ENCODE measurements at regions not wholly inside any gene's neighbourhood (a gene's known extent, or its start where the extent isn't known, plus 50 kb on each side); places are given as distances from the start of the nearest gene placed in this dataset.

DNA sequence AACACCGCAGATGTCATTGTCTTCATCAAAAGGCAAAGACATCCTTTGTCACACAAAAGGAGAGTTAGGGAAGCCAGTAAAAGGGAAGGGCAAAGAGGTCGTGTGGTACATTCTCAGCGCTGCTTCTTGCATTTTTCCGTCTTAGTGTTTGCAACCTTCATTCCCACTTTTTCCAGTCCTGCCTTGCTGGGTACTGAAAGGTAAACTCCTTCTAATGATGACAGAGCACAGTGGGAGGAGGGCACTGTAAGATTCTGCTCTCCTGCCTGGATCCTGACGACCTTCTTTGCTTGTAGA, 424.3 kb upstream of the MEX3C start:
- Histone ChIP-seq H3K27ac (ENCODE audit: low read depth, low read length) (no peak overlapping the region), H3K27me3 (ENCODE audit: insufficient read depth, low read length) (peaks cover 11% of the 10 kb centered on the region), H3K4me3 (ENCODE audit: low read length) (no peak overlapping the region), H3K4me1 (ENCODE audit: insufficient read depth, low read length) (peaks cover 23% of the 10 kb centered on the region), H3K9ac (ENCODE audit: low read depth, low read length) (no peak overlapping the region), H3K9me3 (ENCODE audit: insufficient read depth, low read depth, low read length) (no peaks in the 10 kb centered on the region), H3K36me3 (ENCODE audit: insufficient read depth, low read length) (no peaks in the 10 kb centered on the region)
- WGBS: 33% methylated on average over 5 of the region's 5 CpGs

DNA sequence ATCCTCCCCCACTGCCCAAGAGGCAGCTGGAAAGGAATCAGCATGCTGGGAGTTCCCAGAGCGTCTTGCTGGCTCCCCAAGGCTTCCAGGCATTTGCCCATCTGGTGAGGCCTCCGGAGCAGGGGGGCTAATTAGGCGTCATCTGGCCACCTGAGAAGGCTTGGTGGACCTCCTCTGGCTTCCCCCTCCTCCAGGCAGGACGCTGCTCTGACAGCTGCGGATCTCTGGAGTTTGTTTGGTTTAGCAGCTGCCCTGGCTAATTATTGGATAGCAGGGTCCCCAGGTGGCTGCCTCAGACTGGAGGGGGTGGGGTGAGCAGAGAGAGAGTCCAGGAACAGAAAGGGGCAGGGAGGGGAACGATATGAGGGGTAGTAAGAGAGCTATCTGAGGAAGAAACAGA, 425.2 kb upstream of the MEX3C start:
- H3K27me3 ChIP-seq (ENCODE audit: insufficient read depth, low read length): peaks cover 11% of the 10 kb centered on the region
- no peaks in the 10 kb centered on the region for H3K9me3 ChIP-seq (ENCODE audit: insufficient read depth, low read depth, low read length)
- WGBS: 45% methylated on average over 6 of the region's 6 CpGs
- peaks cover 20% of the 10 kb centered on the region for H3K4me1 ChIP-seq (ENCODE audit: insufficient read depth, low read length)
- no peak overlapping the region for H3K4me3 ChIP-seq (ENCODE audit: low read length)
- H3K27ac ChIP-seq (ENCODE audit: low read depth, low read length): no peak overlapping the region
- no peak overlapping the region for H3K9ac ChIP-seq (ENCODE audit: low read depth, low read length)
- H3K36me3 ChIP-seq (ENCODE audit: insufficient read depth, low read length): no peaks in the 10 kb centered on the region

DNA sequence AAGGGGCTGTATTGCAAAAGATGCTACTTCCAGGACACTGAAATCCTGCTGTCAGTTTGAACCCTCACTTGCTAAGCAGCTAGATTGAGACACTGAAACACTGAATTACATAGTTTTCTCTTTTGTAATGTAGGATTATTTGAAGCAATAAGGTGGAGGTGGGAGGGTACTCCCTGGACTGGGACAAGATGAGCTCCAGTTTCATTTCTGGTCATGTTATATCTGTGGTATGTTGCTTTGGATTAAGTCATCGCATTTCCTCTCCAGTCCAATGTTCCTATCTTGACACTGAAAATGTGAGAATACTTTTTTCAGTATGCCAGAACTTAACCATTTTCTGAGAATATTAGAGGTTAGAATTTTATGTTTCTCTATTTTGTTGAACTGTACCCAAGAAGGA, 426.2 kb upstream of the MEX3C start:
- H3K4me1 ChIP-seq (ENCODE audit: insufficient read depth, low read length): peaks cover 20% of the 10 kb centered on the region
- H3K9me3 ChIP-seq (ENCODE audit: insufficient read depth, low read depth, low read length): no peaks in the 10 kb centered on the region
- H3K27me3 ChIP-seq (ENCODE audit: insufficient read depth, low read length): peaks cover 11% of the 10 kb centered on the region
- no CpG with 5 or more reads among the region's 1 CpG for WGBS
- no peak overlapping the region for H3K27ac ChIP-seq (ENCODE audit: low read depth, low read length)
- no peak overlapping the region for H3K9ac ChIP-seq (ENCODE audit: low read depth, low read length)
- H3K36me3 ChIP-seq (ENCODE audit: insufficient read depth, low read length): no peaks in the 10 kb centered on the region
- no peak overlapping the region for H3K4me3 ChIP-seq (ENCODE audit: low read length)

DNA sequence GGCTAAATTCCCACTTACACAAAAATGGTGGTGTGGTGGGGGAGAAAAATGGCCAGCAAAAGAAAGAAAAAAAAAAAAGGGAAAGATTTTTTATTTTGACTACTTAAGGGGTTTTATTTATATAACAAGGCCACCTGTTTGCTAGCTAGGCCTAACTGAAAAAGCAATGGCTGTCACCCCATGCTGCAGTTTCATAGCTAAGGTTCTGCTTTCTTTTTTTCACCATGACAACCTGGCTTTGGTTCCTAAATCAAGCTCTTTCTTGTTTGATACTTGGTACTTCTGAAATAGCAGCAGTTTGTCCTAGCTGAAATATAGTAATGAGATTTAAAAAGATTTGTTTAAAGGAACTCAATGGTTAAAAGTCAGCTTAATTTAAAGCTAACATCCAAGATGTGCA, 433.2 kb upstream of the MEX3C start:
- Histone ChIP-seq H3K9ac (ENCODE audit: low read depth, low read length) (no peak overlapping the region), H3K4me3 (ENCODE audit: low read length) (no peak overlapping the region)

DNA sequence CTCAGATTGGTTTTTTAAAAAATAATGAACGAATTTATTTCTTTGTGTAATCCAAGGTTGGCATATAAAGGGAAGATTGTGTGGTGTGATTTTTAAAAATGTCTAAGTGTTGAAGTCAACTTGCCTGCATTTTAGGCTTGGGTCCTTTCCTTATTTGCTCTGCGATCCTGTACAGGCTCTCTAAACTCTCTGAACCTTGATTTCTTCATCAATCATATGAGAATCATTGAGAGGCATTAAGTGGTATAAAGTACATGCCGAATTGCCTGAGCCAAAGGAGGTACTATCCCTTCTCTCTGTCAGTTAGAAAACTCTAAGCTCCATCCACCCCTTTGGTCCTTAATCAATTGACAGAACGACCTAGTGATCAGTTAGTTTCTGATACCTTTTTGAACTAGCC, 440.4 kb upstream of the MEX3C start:
- 95% methylated on average over 4 of the region's 4 CpGs for WGBS
- no peak overlapping the region for H3K9ac ChIP-seq (ENCODE audit: low read depth, low read length)
- H3K27me3 ChIP-seq (ENCODE audit: insufficient read depth, low read length): no peaks in the 10 kb centered on the region

More for the DNA sequence above, 433.2 kb upstream of the MEX3C start:
- no peaks in the 10 kb centered on the region for H3K4me1 ChIP-seq (ENCODE audit: insufficient read depth, low read length)
- no peaks in the 10 kb centered on the region for H3K36me3 ChIP-seq (ENCODE audit: insufficient read depth, low read length)
- no peaks in the 10 kb centered on the region for H3K27me3 ChIP-seq (ENCODE audit: insufficient read depth, low read length)
- no peak overlapping the region for H3K27ac ChIP-seq (ENCODE audit: low read depth, low read length)
- H3K9me3 ChIP-seq (ENCODE audit: insufficient read depth, low read depth, low read length): peaks cover 48% of the 10 kb centered on the region

DNA sequence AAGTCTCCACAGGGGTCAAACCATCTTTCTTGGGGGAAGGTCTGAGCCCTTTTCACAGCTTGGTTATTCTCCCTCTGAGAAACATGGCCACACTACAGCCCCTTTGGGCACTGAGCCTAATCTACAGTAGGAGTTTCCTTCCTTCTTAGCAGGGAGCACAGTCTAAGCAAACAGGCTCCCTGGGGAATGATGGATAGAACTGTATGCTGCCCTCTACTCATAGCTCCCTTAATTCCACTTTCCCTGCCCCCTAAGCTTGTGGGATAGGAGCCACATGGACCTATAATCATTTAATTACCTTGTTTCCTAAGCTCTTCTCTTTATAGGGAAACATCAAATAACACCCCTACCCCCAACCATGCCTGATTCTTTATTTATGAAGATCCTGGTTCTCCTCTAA, 442.1 kb upstream of the MEX3C start:
- Histone ChIP-seq H3K4me3 (ENCODE audit: low read length) (no peak overlapping the region), H3K27me3 (ENCODE audit: insufficient read depth, low read length) (no peaks in the 10 kb centered on the region), H3K4me1 (ENCODE audit: insufficient read depth, low read length) (no peaks in the 10 kb centered on the region), H3K36me3 (ENCODE audit: insufficient read depth, low read length) (no peaks in the 10 kb centered on the region), H3K27ac (ENCODE audit: low read depth, low read length) (no peak overlapping the region), H3K9ac (ENCODE audit: low read depth, low read length) (no peak overlapping the region), H3K9me3 (ENCODE audit: insufficient read depth, low read depth, low read length) (peaks cover 28% of the 10 kb centered on the region)

More for the DNA sequence above, 440.4 kb upstream of the MEX3C start:
- peaks cover 45% of the 10 kb centered on the region for H3K9me3 ChIP-seq (ENCODE audit: insufficient read depth, low read depth, low read length)
- H3K36me3 ChIP-seq (ENCODE audit: insufficient read depth, low read length): no peaks in the 10 kb centered on the region
- H3K4me1 ChIP-seq (ENCODE audit: insufficient read depth, low read length): no peaks in the 10 kb centered on the region
- no peak overlapping the region for H3K4me3 ChIP-seq (ENCODE audit: low read length)
- no peak overlapping the region for H3K27ac ChIP-seq (ENCODE audit: low read depth, low read length)

DNA sequence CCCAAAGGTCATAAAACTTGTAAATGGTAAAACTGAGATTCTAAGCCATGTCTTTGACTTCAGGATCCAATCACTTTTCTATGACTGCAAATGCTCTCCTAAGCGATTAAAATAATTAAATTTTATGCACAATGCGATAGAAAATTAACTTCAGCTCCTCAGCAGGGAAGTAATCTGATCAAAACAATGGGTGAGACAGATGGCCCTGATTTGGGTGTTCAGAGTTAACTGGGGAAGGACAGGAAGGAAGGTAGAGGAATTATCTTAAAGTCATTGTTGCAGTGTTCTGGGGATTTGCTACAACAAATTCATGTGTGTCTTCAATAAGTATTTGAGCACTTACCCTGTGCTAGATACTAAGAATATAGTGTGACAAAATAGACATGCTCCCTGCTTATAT, 446.0 kb upstream of the MEX3C start:
- Histone ChIP-seq H3K36me3 (ENCODE audit: insufficient read depth, low read length) (no peaks in the 10 kb centered on the region), H3K9ac (ENCODE audit: low read depth, low read length) (no peak overlapping the region), H3K27ac (ENCODE audit: low read depth, low read length) (no peak overlapping the region), H3K4me3 (ENCODE audit: low read length) (no peak overlapping the region), H3K9me3 (ENCODE audit: insufficient read depth, low read depth, low read length) (no peaks in the 10 kb centered on the region), H3K27me3 (ENCODE audit: insufficient read depth, low read length) (no peaks in the 10 kb centered on the region), H3K4me1 (ENCODE audit: insufficient read depth, low read length) (no peaks in the 10 kb centered on the region)
- WGBS: 98% methylated on average over 2 of the region's 2 CpGs

DNA sequence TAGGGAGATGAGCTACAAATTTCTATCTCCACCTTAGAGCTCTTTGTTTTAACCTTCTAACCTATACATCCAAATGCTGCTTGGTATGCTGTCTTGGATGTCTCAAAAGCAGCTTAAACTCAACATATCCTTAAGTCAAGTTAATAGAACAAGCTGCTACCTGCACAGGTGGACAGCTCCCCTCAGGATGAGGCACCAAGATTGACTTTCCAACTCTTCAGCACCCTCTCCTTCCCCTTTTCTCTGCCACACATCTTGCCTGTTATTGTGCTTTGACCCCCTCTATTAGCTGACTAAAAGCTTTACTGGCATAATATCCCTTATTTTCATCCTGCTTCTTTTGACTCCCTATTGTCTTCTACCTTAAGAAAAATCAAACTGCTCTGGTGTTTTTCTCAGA, 448.1 kb upstream of the MEX3C start:
- no peak overlapping the region for H3K9ac ChIP-seq (ENCODE audit: low read depth, low read length)
- no peaks in the 10 kb centered on the region for H3K4me1 ChIP-seq (ENCODE audit: insufficient read depth, low read length)
- no peaks in the 10 kb centered on the region for H3K36me3 ChIP-seq (ENCODE audit: insufficient read depth, low read length)
- no peaks in the 10 kb centered on the region for H3K9me3 ChIP-seq (ENCODE audit: insufficient read depth, low read depth, low read length)
- no peak overlapping the region for H3K4me3 ChIP-seq (ENCODE audit: low read length)
- no peaks in the 10 kb centered on the region for H3K27me3 ChIP-seq (ENCODE audit: insufficient read depth, low read length)
- H3K27ac ChIP-seq (ENCODE audit: low read depth, low read length): no peak overlapping the region

DNA sequence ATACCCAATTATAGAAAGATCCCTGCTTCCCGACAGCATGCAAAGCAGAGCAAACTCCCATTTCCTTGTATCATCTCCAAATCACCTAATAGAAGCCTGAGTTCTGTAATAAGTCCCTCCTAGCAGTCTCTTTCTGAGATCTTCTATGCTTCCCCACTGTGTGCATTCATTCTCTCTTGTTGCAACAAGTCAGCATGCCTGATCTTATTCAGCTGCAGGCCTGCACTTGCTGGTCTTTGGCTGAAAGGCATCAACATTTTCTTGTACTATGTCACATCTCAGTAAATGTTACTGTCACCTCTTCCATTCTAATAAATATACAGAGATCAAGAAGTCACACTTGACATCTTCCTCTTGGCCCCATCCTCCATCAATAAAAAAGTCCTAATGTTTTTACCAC, 449.9 kb upstream of the MEX3C start:
- H3K4me1 ChIP-seq (ENCODE audit: insufficient read depth, low read length): no peaks in the 10 kb centered on the region
- no peak overlapping the region for H3K9ac ChIP-seq (ENCODE audit: low read depth, low read length)
- H3K4me3 ChIP-seq (ENCODE audit: low read length): no peak overlapping the region
- H3K36me3 ChIP-seq (ENCODE audit: insufficient read depth, low read length): no peaks in the 10 kb centered on the region
- no peak overlapping the region for H3K27ac ChIP-seq (ENCODE audit: low read depth, low read length)
- 96% methylated on average over 1 of the region's 1 CpG for WGBS
- no peaks in the 10 kb centered on the region for H3K9me3 ChIP-seq (ENCODE audit: insufficient read depth, low read depth, low read length)
- no peaks in the 10 kb centered on the region for H3K27me3 ChIP-seq (ENCODE audit: insufficient read depth, low read length)

DNA sequence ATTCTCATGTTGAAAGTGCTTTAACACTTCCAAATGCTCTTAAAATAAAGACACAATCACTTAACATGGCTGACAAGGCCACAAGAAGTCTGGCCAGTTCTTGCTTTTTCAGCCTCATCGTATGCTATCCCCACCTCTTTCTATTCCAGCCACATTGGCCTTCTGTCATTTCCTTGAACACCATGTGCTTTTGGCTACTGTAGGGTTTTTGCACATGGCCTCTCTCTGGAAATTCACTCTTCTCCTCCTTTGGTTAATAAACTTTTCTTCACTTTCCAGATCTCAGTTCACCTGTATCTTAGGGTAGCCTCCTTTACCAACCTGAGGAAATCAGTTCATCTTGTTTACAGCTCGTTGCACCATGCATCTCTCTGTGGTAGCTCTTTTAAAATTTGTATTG, 450.5 kb upstream of the MEX3C start:
- no peak overlapping the region for H3K27ac ChIP-seq (ENCODE audit: low read depth, low read length)
- no peaks in the 10 kb centered on the region for H3K4me1 ChIP-seq (ENCODE audit: insufficient read depth, low read length)
- no peak overlapping the region for H3K9ac ChIP-seq (ENCODE audit: low read depth, low read length)
- H3K27me3 ChIP-seq (ENCODE audit: insufficient read depth, low read length): no peaks in the 10 kb centered on the region
- H3K36me3 ChIP-seq (ENCODE audit: insufficient read depth, low read length): no peaks in the 10 kb centered on the region
- H3K9me3 ChIP-seq (ENCODE audit: insufficient read depth, low read depth, low read length): no peaks in the 10 kb centered on the region
- 91% methylated on average over 2 of the region's 2 CpGs for WGBS
- no peak overlapping the region for H3K4me3 ChIP-seq (ENCODE audit: low read length)

DNA sequence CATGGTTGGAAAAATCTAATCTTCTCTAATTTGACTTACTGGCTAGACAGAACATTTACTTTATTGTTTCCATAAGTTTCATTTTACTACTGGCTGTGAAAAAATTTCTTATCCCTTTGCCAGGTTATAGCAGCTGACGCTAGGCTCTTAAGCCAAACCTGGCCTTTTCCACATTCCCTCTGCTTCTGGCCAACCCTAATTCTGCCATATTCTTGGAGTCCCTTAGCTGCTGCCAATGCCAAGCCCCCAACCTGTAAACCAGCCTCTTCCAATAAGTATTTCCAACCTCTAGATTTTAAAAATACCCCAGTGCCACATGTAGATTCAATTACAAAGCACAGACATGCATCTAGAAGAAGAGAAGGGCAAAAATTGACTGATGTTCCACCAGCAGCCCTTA, 452.3 kb upstream of the MEX3C start:
- peaks cover 9% of the 10 kb centered on the region; the same call in 1 of the 2 replicates for H3K4me1 ChIP-seq (ENCODE audit: insufficient read depth, low read length)

DNA sequence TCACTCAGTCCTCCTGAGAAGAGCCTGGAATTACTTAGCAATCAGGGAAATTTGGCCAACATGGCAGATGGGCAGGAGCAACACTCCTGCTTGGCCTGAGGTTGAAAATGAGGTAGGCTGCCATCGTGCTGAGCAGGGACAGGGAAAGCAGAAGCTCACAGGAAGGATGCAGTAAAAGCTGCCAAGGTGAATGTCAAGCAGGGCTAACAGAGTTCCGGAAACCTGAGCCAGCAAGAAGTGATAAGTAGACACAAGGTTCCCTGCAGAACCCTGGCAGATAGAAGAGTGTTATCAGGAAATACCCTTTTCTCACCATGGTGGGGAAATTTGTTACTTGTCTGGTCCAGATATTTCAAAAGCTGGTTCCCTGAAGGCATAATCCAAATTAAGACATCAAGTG, 454.3 kb upstream of the MEX3C start:
- WGBS: 81% methylated on average over 2 of the region's 2 CpGs
- H3K4me3 ChIP-seq (ENCODE audit: low read length): no peak overlapping the region
- no peaks in the 10 kb centered on the region for H3K9me3 ChIP-seq (ENCODE audit: insufficient read depth, low read depth, low read length)
- no peak overlapping the region for H3K9ac ChIP-seq (ENCODE audit: low read depth, low read length)
- peaks cover 28% of the 10 kb centered on the region for H3K4me1 ChIP-seq (ENCODE audit: insufficient read depth, low read length)
- no peaks in the 10 kb centered on the region for H3K27me3 ChIP-seq (ENCODE audit: insufficient read depth, low read length)
- no peaks in the 10 kb centered on the region for H3K36me3 ChIP-seq (ENCODE audit: insufficient read depth, low read length)
- no peak overlapping the region for H3K27ac ChIP-seq (ENCODE audit: low read depth, low read length)

More for the DNA sequence above, 452.3 kb upstream of the MEX3C start:
- Histone ChIP-seq H3K9me3 (ENCODE audit: insufficient read depth, low read depth, low read length) (no peaks in the 10 kb centered on the region), H3K36me3 (ENCODE audit: insufficient read depth, low read length) (no peaks in the 10 kb centered on the region), H3K9ac (ENCODE audit: low read depth, low read length) (no peak overlapping the region), H3K27ac (ENCODE audit: low read depth, low read length) (no peak overlapping the region), H3K27me3 (ENCODE audit: insufficient read depth, low read length) (no peaks in the 10 kb centered on the region), H3K4me3 (ENCODE audit: low read length) (no peak overlapping the region)
- 99% methylated on average over 1 of the region's 1 CpG for WGBS
